Astrocyte (in vitro differentiated cells and primary cell): ENCODE measurements at regions not wholly inside any gene's neighbourhood (a gene's known extent, or its start where the extent isn't known, plus 50 kb on each side); places are given as distances from the start of the nearest gene placed in this dataset.

Source experiments
- DNase-seq: peaks from one replicate; pipeline ENCODE4 v3.0.0-alpha.2; 2010; ENCODE audit warnings: low read depth
- FAIRE-seq: peaks from 2 replicates; lab custom pipeline; 2011; peaks lifted over from hg19 to GRCh38; lab: Jason Lieb, UNC
- H2AFZ ChIP-seq: 2 replicates; pipeline ENCODE4 v1.6.0; 2012; ENCODE audit warnings: low read depth, low read length, inconsistent platforms
- H3K27ac ChIP-seq: 2 replicates; pipeline ENCODE4 v1.5.1; 2011; ENCODE audit warnings: low read depth, low read length, inconsistent platforms
- H3K27me3 ChIP-seq: 2 replicates; pipeline ENCODE4 v1.6.0; 2011; ENCODE audit warnings: low read length, inconsistent platforms; ENCODE audit not compliant: insufficient read depth
- H3K36me3 ChIP-seq: 2 replicates; pipeline ENCODE4 v1.5.1; 2011; ENCODE audit warnings: low read length, inconsistent platforms; ENCODE audit not compliant: insufficient read depth
- H3K4me1 ChIP-seq: 2 replicates; pipeline ENCODE4 v1.5.1; 2011; ENCODE audit warnings: low read length, inconsistent platforms; ENCODE audit not compliant: insufficient read depth
- H3K4me2 ChIP-seq: 2 replicates; pipeline ENCODE4 v1.6.0; 2012; ENCODE audit warnings: low read length, inconsistent platforms
- H3K4me3 ChIP-seq: 2 replicates; pipeline ENCODE4 v1.5.1; 2011; ENCODE audit warnings: low read depth, mild to moderate bottlenecking, low read length, inconsistent platforms; ENCODE audit not compliant: insufficient read depth
- H3K79me2 ChIP-seq: 2 replicates; pipeline ENCODE4 v1.6.0; 2012; ENCODE audit warnings: mild to moderate bottlenecking, low read length, inconsistent platforms; ENCODE audit not compliant: insufficient read depth
- H3K9ac ChIP-seq: 2 replicates; pipeline ENCODE4 v1.6.0; 2012; ENCODE audit warnings: mild to moderate bottlenecking, low read length, inconsistent platforms
- H3K9me3 ChIP-seq: 2 replicates; pipeline ENCODE4 v1.5.1; 2012; ENCODE audit warnings: low read depth, mild to moderate bottlenecking, low read length, inconsistent platforms; ENCODE audit not compliant: insufficient read depth
- H4K20me1 ChIP-seq: 2 replicates; pipeline ENCODE4 v1.6.0; 2012; ENCODE audit warnings: low read length, inconsistent platforms; ENCODE audit not compliant: insufficient read depth
- H3K27ac Mint-ChIP-seq: one replicate; pipeline ENCODE4 v1.8.0; 2021; ENCODE audit warnings: mild to moderate bottlenecking, mixed read lengths; ENCODE audit not compliant: unreplicated experiment
- H3K27me3 Mint-ChIP-seq: one replicate; pipeline ENCODE4 v1.8.0; 2021; ENCODE audit warnings: low read depth, mixed read lengths; ENCODE audit not compliant: unreplicated experiment
- H3K36me3 Mint-ChIP-seq: one replicate; pipeline ENCODE4 v1.8.0; 2021; ENCODE audit warnings: low read depth, mixed read lengths; ENCODE audit not compliant: unreplicated experiment
- H3K4me1 Mint-ChIP-seq: one replicate; pipeline ENCODE4 v1.8.0; 2021; ENCODE audit warnings: low read depth, mixed read lengths; ENCODE audit not compliant: unreplicated experiment
- H3K4me3 Mint-ChIP-seq: one replicate; pipeline ENCODE4 v1.8.0; 2021; ENCODE audit warnings: mild to moderate bottlenecking, moderate library complexity, mixed read lengths; ENCODE audit not compliant: unreplicated experiment
- H3K9me3 Mint-ChIP-seq: one replicate; pipeline ENCODE4 v1.8.0; 2021; ENCODE audit warnings: mild to moderate bottlenecking, mixed read lengths; ENCODE audit not compliant: unreplicated experiment
- EZH2 ChIP-seq: IDR thresholded peaks from 2 replicates; pipeline ENCODE4 v1.6.1; 2012; ENCODE audit warnings: mild to moderate bottlenecking, low read length, inconsistent platforms; ENCODE audit not compliant: insufficient read depth
- TF ChIP-seq, protein P1 (sequence below): IDR thresholded peaks from 2 replicates; pipeline ENCODE4 v1.5.1; 2011; ENCODE audit warnings: low read depth, mild to moderate bottlenecking, inconsistent platforms, low read length, moderate library complexity; ENCODE audit not compliant: insufficient read depth

DNA sequence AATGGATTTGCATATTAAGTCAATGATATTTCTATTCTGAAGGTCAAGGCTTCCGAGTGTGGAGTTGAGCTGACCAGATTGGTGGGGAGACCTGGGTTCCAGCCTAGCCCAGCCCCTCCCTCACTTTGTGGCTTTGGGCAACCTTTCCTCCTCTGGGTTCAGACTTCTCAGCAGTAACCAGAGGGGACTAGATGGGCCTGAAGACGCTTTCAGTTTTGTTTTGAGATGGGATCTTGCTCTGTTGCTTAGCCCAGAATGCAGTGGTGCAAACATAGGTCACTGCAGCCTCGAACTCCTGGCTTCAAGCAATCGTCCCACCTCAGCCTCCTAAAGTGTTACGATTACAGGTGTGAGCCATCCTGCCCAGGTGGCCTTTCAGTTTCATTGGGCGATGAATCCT, 68.1 kb upstream of the LEP start:
- Histone ChIP-seq H3K4me2 (no peak overlapping the region), H2AFZ (no peak overlapping the region), H3K79me2 (no peaks in the 10 kb centered on the region), H3K27me3 (peaks cover 61% of the 10 kb centered on the region), H4K20me1 (no peaks in the 10 kb centered on the region), H3K36me3 (no peaks in the 10 kb centered on the region), H3K9me3 (peaks cover 2% of the 10 kb centered on the region), H3K9ac (no peak overlapping the region), H3K27ac (no peak overlapping the region), H3K4me1 (no peaks in the 10 kb centered on the region), H3K4me3 (no peak overlapping the region)
- Mint-ChIP-seq H3K27ac (no peak overlapping the region), H3K4me3 (no peak overlapping the region), H3K9me3 (peaks cover 7% of the 10 kb centered on the region), H3K27me3 (peaks cover 79% of the 10 kb centered on the region), H3K36me3 (peaks cover 2% of the 10 kb centered on the region), H3K4me1 (peaks cover 6% of the 10 kb centered on the region)
- FAIRE-seq (no peak), DNase-seq (no peak)
- TF ChIP-seq, protein P1, sequence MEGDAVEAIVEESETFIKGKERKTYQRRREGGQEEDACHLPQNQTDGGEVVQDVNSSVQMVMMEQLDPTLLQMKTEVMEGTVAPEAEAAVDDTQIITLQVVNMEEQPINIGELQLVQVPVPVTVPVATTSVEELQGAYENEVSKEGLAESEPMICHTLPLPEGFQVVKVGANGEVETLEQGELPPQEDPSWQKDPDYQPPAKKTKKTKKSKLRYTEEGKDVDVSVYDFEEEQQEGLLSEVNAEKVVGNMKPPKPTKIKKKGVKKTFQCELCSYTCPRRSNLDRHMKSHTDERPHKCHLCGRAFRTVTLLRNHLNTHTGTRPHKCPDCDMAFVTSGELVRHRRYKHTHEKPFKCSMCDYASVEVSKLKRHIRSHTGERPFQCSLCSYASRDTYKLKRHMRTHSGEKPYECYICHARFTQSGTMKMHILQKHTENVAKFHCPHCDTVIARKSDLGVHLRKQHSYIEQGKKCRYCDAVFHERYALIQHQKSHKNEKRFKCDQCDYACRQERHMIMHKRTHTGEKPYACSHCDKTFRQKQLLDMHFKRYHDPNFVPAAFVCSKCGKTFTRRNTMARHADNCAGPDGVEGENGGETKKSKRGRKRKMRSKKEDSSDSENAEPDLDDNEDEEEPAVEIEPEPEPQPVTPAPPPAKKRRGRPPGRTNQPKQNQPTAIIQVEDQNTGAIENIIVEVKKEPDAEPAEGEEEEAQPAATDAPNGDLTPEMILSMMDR, result no peak
- no peak for TF ChIP-seq EZH2

DNA sequence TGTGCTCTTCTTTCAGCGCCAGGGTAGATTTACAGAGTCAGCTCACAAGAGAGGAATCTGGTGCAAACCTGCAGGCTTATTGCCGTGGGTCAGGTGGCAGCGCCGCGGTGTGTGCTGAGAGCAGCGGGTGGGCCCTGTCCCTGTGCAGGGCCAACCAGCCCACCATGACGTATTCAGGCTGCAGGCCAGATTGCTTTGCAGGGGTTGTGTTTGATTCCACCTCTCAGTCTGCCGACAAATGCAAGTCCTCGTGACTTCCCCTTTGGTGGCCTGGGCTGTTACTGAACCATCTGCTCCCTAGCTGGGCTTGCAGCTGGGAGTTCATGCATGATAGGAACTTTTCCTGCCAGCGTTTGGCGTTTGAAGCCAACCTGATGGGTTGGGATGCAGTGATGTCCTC, 66.7 kb upstream of the LEP start:
- H3K36me3 Mint-ChIP-seq, result peaks cover 2% of the 10 kb centered on the region
- FAIRE-seq, result no peak
- H3K27me3 Mint-ChIP-seq, result peaks cover 75% of the 10 kb centered on the region
- H3K4me1 Mint-ChIP-seq, result no peaks in the 10 kb centered on the region
- H3K9me3 Mint-ChIP-seq, result peaks cover 7% of the 10 kb centered on the region
- no peak overlapping the region for H3K27ac Mint-ChIP-seq
- Histone ChIP-seq H3K36me3 (no peaks in the 10 kb centered on the region), H2AFZ (no peak overlapping the region), H3K79me2 (no peaks in the 10 kb centered on the region), H3K9me3 (no peaks in the 10 kb centered on the region), H3K4me2 (no peak overlapping the region), H4K20me1 (no peaks in the 10 kb centered on the region), H3K27ac (no peak overlapping the region), H3K4me1 (no peaks in the 10 kb centered on the region), H3K9ac (no peak overlapping the region), H3K4me3 (no peak overlapping the region), H3K27me3 (peaks cover 57% of the 10 kb centered on the region)
- TF ChIP-seq, protein P1, result no peak
- no peak for TF ChIP-seq EZH2
- no peak for DNase-seq
- H3K4me3 Mint-ChIP-seq, result no peak overlapping the region

DNA sequence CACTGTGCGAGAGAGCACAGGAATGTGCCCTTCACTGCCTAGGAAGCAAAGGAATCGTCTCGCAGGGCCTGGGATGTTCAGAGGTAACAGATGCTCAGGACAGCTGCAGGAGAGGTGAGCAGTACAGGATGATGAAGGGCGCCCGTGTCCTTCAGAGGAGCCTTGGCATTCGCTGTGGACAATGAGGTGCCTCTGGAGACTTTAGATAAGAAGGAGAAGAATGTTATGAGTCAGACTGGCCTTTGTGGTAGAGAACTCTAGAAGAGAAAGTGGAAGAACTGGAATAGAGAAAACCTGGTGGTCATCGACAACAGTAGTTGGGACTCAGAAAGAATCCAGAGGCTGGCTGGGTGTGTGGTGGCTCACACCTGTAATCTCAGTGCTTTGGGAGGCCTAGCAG, 64.4 kb upstream of the LEP start:
- H3K79me2 ChIP-seq, result no peaks in the 10 kb centered on the region
- H3K9ac ChIP-seq, result no peak overlapping the region
- peaks cover 2% of the 10 kb centered on the region for H3K36me3 Mint-ChIP-seq
- H3K27me3 Mint-ChIP-seq, result peaks cover 69% of the 10 kb centered on the region
- H3K4me1 Mint-ChIP-seq, result no peaks in the 10 kb centered on the region
- peak overlapping the region; percentile 1 for H3K27ac Mint-ChIP-seq
- FAIRE-seq, result no peak
- peaks cover 2% of the 10 kb centered on the region for H3K9me3 ChIP-seq
- H3K36me3 ChIP-seq, result no peaks in the 10 kb centered on the region
- TF ChIP-seq, protein P1, result no peak
- no peak for TF ChIP-seq EZH2
- H3K9me3 Mint-ChIP-seq, result peaks cover 7% of the 10 kb centered on the region
- no peak overlapping the region for H3K4me3 Mint-ChIP-seq
- no peak overlapping the region for H3K4me3 ChIP-seq
- H4K20me1 ChIP-seq, result no peaks in the 10 kb centered on the region
- no peak overlapping the region for H3K4me2 ChIP-seq
- no peaks in the 10 kb centered on the region for H3K4me1 ChIP-seq
- H3K27me3 ChIP-seq, result peaks cover 52% of the 10 kb centered on the region
- no peak overlapping the region for H2AFZ ChIP-seq
- DNase-seq, result no peak
- no peak overlapping the region for H3K27ac ChIP-seq
